A549 (cell line): ENCODE measurements at regions not wholly inside any gene's neighbourhood (a gene's known extent, or its start where the extent isn't known, plus 50 kb on each side); places are given as distances from the start of the nearest gene placed in this dataset.

ENCODE experiments used
- JUN ChIP-seq, 2 experiments: fragments of >200 bp; sonication (Bioruptor Twin); formaldehyde crosslinking; IDR thresholded peaks; 2 replicates in 1 of 2; 3 replicates in 1 of 2; pipeline ENCODE4 v1.6.1; 2016 to 2017
- NFE2L2 ChIP-seq: fragments of 150-350 bp; conservative IDR thresholded peaks from 2 replicates; pipeline ENCODE4 v1.6.1; 2014; ENCODE audit warnings: low read length
- POLR2AphosphoS2 ChIP-seq: conservative IDR thresholded peaks from 2 replicates; pipeline ENCODE4 v1.6.1; 2012; ENCODE audit warnings: low read length, improper control_type of control experiment, inconsistent platforms
- RFX5 ChIP-seq: fragments of 450-650 bp; IDR thresholded peaks from 2 replicates; pipeline ENCODE4 v1.7.1; 2014; ENCODE audit warnings: antibody characterized with exemption, mild to moderate bottlenecking, moderate library complexity
- TF ChIP-seq, protein P1 (sequence below): fragments of >200 bp; sonication (Bioruptor Twin); formaldehyde crosslinking; IDR thresholded peaks from 3 replicates; pipeline ENCODE4 v1.5.1; 2016
- TF ChIP-seq, protein P2 (sequence below): fragments of 200-600 bp; sonication (generic); IDR thresholded peaks from 2 replicates; pipeline ENCODE4 v1.6.1; 2016; ENCODE audit warnings: antibody characterized with exemption, mild to moderate bottlenecking, moderate library complexity
- TF ChIP-seq, protein P3 (sequence below): fragments of 450-650 bp; IDR thresholded peaks from 2 replicates; pipeline ENCODE4 v1.6.1; 2014; ENCODE audit warnings: antibody characterized with exemption

DNA sequence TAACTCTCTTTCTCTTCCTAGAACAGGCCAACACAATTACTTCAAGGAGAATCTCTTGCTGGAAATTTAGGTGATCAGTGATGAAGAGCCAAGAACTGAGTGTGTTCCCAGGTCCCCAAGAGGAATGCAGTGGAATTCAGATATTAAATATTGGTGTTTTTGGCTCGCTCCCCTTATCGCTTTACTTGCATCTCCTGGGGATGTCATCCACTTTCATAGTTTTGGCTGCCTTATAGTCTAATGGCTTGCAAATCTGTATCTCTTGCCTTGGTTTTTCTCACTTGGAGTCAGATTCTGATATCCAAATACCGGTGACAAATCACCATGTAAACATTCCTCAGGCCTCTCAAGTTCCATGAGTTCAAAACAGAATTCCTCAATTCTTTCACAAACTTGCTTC, 151.0 kb upstream of the C1orf87 start:
- TF ChIP-seq NFE2L2 (no peak), POLR2AphosphoS2 (no peak), RFX5 (no peak), JUN (IDR thresholded peaks at IDR 0.05) (no peak)
- TF ChIP-seq, protein P1, sequence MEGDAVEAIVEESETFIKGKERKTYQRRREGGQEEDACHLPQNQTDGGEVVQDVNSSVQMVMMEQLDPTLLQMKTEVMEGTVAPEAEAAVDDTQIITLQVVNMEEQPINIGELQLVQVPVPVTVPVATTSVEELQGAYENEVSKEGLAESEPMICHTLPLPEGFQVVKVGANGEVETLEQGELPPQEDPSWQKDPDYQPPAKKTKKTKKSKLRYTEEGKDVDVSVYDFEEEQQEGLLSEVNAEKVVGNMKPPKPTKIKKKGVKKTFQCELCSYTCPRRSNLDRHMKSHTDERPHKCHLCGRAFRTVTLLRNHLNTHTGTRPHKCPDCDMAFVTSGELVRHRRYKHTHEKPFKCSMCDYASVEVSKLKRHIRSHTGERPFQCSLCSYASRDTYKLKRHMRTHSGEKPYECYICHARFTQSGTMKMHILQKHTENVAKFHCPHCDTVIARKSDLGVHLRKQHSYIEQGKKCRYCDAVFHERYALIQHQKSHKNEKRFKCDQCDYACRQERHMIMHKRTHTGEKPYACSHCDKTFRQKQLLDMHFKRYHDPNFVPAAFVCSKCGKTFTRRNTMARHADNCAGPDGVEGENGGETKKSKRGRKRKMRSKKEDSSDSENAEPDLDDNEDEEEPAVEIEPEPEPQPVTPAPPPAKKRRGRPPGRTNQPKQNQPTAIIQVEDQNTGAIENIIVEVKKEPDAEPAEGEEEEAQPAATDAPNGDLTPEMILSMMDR: no peak
- TF ChIP-seq, protein P2, sequence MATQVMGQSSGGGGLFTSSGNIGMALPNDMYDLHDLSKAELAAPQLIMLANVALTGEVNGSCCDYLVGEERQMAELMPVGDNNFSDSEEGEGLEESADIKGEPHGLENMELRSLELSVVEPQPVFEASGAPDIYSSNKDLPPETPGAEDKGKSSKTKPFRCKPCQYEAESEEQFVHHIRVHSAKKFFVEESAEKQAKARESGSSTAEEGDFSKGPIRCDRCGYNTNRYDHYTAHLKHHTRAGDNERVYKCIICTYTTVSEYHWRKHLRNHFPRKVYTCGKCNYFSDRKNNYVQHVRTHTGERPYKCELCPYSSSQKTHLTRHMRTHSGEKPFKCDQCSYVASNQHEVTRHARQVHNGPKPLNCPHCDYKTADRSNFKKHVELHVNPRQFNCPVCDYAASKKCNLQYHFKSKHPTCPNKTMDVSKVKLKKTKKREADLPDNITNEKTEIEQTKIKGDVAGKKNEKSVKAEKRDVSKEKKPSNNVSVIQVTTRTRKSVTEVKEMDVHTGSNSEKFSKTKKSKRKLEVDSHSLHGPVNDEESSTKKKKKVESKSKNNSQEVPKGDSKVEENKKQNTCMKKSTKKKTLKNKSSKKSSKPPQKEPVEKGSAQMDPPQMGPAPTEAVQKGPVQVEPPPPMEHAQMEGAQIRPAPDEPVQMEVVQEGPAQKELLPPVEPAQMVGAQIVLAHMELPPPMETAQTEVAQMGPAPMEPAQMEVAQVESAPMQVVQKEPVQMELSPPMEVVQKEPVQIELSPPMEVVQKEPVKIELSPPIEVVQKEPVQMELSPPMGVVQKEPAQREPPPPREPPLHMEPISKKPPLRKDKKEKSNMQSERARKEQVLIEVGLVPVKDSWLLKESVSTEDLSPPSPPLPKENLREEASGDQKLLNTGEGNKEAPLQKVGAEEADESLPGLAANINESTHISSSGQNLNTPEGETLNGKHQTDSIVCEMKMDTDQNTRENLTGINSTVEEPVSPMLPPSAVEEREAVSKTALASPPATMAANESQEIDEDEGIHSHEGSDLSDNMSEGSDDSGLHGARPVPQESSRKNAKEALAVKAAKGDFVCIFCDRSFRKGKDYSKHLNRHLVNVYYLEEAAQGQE: no peak
- TF ChIP-seq, protein P3, sequence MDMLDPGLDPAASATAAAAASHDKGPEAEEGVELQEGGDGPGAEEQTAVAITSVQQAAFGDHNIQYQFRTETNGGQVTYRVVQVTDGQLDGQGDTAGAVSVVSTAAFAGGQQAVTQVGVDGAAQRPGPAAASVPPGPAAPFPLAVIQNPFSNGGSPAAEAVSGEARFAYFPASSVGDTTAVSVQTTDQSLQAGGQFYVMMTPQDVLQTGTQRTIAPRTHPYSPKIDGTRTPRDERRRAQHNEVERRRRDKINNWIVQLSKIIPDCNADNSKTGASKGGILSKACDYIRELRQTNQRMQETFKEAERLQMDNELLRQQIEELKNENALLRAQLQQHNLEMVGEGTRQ: no peak
